COLO829 (cell line): ENCODE measurements at regions not wholly inside any gene's neighbourhood (a gene's known extent, or its start where the extent isn't known, plus 50 kb on each side); places are given as distances from the start of the nearest gene placed in this dataset.
A peak's percentile ranks its signal among the peaks of the same experiment; 100 is the strongest.

Source experiments
- DNase-seq: peaks from one replicate; pipeline ENCODE4 v3.0.0; 2012; ENCODE audit warnings: low spot score

- DNase-seq, result no peak
Observed at GRCh38 chr12:94781835-94782234, 131.5 kb upstream of the TMCC3 start.

GRCh38 chr12:94779485-94779884 lies 129.1 kb upstream of the TMCC3 start:
- DNase-seq, result no peak

GRCh38 chr12:94777936-94778335 lies 127.6 kb upstream of the TMCC3 start:
- DNase-seq, result no peak

- no peak for DNase-seq
Observed at GRCh38 chr12:94775710-94776109, 125.4 kb upstream of the TMCC3 start.

- DNase-seq, result no peak
Observed at GRCh38 chr12:94771741-94772140, 121.4 kb upstream of the TMCC3 start.

GRCh38 chr12:94771199-94771598 lies 120.8 kb upstream of the TMCC3 start:
- DNase-seq, result no peak

- DNase-seq, result no peak
Observed at GRCh38 chr12:94770791-94771190, 120.4 kb upstream of the TMCC3 start.

GRCh38 chr12:94769776-94770759 lies 119.7 kb upstream of the TMCC3 start:
- DNase-seq, result no peak

GRCh38 chr12:94769047-94769420 lies 118.7 kb upstream of the TMCC3 start:
- DNase-seq, result no peak

- DNase-seq, result no peak
Observed at GRCh38 chr12:94768398-94769046, 118.2 kb upstream of the TMCC3 start.

GRCh38 chr12:94767956-94768355 lies 117.6 kb upstream of the TMCC3 start:
- no peak for DNase-seq

- DNase-seq, result no peak
Observed at GRCh38 chr12:94766397-94766796, 116.0 kb upstream of the TMCC3 start.

- no peak for DNase-seq
Observed at GRCh38 chr12:94763462-94763861, 113.1 kb upstream of the TMCC3 start.

GRCh38 chr12:94762943-94763342 lies 112.6 kb upstream of the TMCC3 start:
- no peak for DNase-seq

GRCh38 chr12:94762259-94762942 lies 112.0 kb upstream of the TMCC3 start:
- DNase-seq, result no peak

GRCh38 chr12:94761559-94761958 lies 111.2 kb upstream of the TMCC3 start:
- DNase-seq, result peak; percentile 49

GRCh38 chr12:94760786-94761185 lies 110.4 kb upstream of the TMCC3 start:
- DNase-seq, result no peak

- DNase-seq, result no peak
Observed at GRCh38 chr12:94756789-94757188, 106.4 kb upstream of the TMCC3 start.

GRCh38 chr12:94755598-94755997 lies 105.2 kb upstream of the TMCC3 start:
- no peak for DNase-seq

GRCh38 chr12:94754653-94755052 lies 104.3 kb upstream of the TMCC3 start:
- no peak for DNase-seq

GRCh38 chr12:94753036-94753679 lies 102.8 kb upstream of the TMCC3 start:
- no peak for DNase-seq

- DNase-seq, result no peak
Observed at GRCh38 chr12:94750864-94751263, 100.5 kb upstream of the TMCC3 start.
